ENCODE measurements at regions not wholly inside any gene's neighbourhood (a gene's known extent, or its start where the extent isn't known, plus 50 kb on each side); places are given as distances from the start of the nearest gene placed in this dataset.

- TF ChIP-seq EZH2 (IDR thresholded peaks at IDR 0.05; ENCODE audit: borderline replicate concordance, insufficient read depth, low read depth, low read length, poor library complexity, severe bottlenecking) (no peak), CTCF (IDR thresholded peaks at IDR 0.05) (no peak)
These were observed 414.5 kb upstream of the ADAMTS16 start for GRCh38 chr5:4725594-4725993.
